IMR-90 (cell line): ENCODE measurements at regions not wholly inside any gene's neighbourhood (a gene's known extent, or its start where the extent isn't known, plus 50 kb on each side); places are given as distances from the start of the nearest gene placed in this dataset.

Experiments
- CEBPB ChIP-seq: IDR thresholded peaks from 2 replicates; pipeline ENCODE4 v1.6.1; 2012; ENCODE audit warnings: low read depth, low read length, improper control_type of control experiment
- CHD1 ChIP-seq: IDR thresholded peaks from 2 replicates; pipeline ENCODE4 v1.6.1; 2012; ENCODE audit warnings: low read depth, low read length, improper control_type of control experiment
- CTCF ChIP-seq: conservative IDR thresholded peaks from 2 replicates; pipeline ENCODE4 v1.5.1; 2012; ENCODE audit warnings: mild to moderate bottlenecking, low read depth, low read length, improper control_type of control experiment
- ELK1 ChIP-seq: fragments of 150-350 bp; IDR thresholded peaks from 2 replicates; pipeline ENCODE4 v1.6.1; 2016; ENCODE audit warnings: low read depth, mild to moderate bottlenecking, low read length, moderate library complexity, borderline replicate concordance
- FOS ChIP-seq: fragments of 150-350 bp; IDR thresholded peaks from 2 replicates; pipeline ENCODE4 v1.6.1; 2016; ENCODE audit warnings: low read depth, low read length
- MAFK ChIP-seq: IDR thresholded peaks from 2 replicates; pipeline ENCODE4 v1.6.1; 2012; ENCODE audit warnings: low read depth, low read length, improper control_type of control experiment
- POLR2A ChIP-seq: IDR thresholded peaks from 2 replicates; pipeline ENCODE4 v1.6.1; 2012; ENCODE audit warnings: mild to moderate bottlenecking, low read depth, low read length
- RAD21 ChIP-seq: IDR thresholded peaks from 2 replicates; pipeline ENCODE4 v1.6.1; 2012; ENCODE audit warnings: low read length, improper control_type of control experiment
- RCOR1 ChIP-seq: IDR thresholded peaks from 2 replicates; pipeline ENCODE4 v1.6.1; 2012; ENCODE audit warnings: mild to moderate bottlenecking, low read length, improper control_type of control experiment; ENCODE audit not compliant: insufficient replicate concordance
- USF2 ChIP-seq: fragments of 150-350 bp; IDR thresholded peaks from 2 replicates; pipeline ENCODE4 v1.6.1; 2017; ENCODE audit warnings: mild to moderate bottlenecking, antibody characterized with exemption, low read length, low read depth

GRCh38 chr1:209463441-209463840 lies 120.1 kb upstream of the CAMK1G start:
- TF ChIP-seq CTCF (no peak), MAFK (no peak), POLR2A (no peak), CEBPB (no peak), FOS (no peak), USF2 (no peak), RCOR1 (no peak), CHD1 (no peak), RAD21 (no peak), ELK1 (no peak)
